Suprapubic skin (tissue), 3 donors: ENCODE measurements at regions not wholly inside any gene's neighbourhood (a gene's known extent, or its start where the extent isn't known, plus 50 kb on each side); places are given as distances from the start of the nearest gene placed in this dataset.

Experiments
- EP300 ChIP-seq: sonication (generic); formaldehyde crosslinking; IDR thresholded peaks from one replicate; pipeline ENCODE4 v1.6.1; 2017; ENCODE audit warnings: antibody characterized with exemption
- POLR2A ChIP-seq, 2 donors: fragments of 450-650 bp; IDR thresholded peaks; one replicate each; pipeline ENCODE4 v1.6.1; 2017; ENCODE audit warnings: antibody characterized with exemption in 2 of 2, mild to moderate bottlenecking in 2 of 2, moderate library complexity in 2 of 2
- TF ChIP-seq, protein P1 (sequence below), 2 donors: fragments of 200-600 bp in 1 of 2; fragments of 450-650 bp in 1 of 2; sonication (generic) in 1 of 2; IDR thresholded peaks; one replicate each; pipeline ENCODE4 v1.5.1; 2016 to 2019; ENCODE audit warnings: antibody characterized with exemption in 2 of 2, mild to moderate bottlenecking in 1 of 2, moderate library complexity in 1 of 2

DNA sequence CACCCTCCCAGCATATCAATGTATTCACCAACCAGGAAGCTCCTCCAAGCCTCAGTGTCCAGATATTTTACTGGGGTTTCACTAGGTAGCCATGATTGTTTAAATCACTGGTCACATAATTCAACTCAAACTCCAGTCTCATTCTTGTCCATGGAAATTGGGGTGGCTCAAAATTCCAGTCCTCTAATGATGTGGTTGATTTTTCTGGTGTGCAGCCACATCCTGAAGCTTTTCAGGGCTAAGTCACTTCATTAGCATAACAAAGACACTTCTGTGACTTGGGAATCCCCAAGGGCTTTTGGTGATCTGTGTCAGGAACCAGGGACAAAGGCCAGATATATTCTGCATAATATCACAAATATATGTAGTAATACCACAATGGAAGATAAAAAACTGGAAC is 786.9 kb upstream of the IGFBP3 start:
- TF ChIP-seq POLR2A (IDR thresholded peaks at IDR 0.05) (no peak), EP300 (no peak)
- TF ChIP-seq, protein P1, sequence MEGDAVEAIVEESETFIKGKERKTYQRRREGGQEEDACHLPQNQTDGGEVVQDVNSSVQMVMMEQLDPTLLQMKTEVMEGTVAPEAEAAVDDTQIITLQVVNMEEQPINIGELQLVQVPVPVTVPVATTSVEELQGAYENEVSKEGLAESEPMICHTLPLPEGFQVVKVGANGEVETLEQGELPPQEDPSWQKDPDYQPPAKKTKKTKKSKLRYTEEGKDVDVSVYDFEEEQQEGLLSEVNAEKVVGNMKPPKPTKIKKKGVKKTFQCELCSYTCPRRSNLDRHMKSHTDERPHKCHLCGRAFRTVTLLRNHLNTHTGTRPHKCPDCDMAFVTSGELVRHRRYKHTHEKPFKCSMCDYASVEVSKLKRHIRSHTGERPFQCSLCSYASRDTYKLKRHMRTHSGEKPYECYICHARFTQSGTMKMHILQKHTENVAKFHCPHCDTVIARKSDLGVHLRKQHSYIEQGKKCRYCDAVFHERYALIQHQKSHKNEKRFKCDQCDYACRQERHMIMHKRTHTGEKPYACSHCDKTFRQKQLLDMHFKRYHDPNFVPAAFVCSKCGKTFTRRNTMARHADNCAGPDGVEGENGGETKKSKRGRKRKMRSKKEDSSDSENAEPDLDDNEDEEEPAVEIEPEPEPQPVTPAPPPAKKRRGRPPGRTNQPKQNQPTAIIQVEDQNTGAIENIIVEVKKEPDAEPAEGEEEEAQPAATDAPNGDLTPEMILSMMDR (IDR thresholded peaks at IDR 0.05) = no peak
